ENCODE measurements at regions not wholly inside any gene's neighbourhood (a gene's known extent, or its start where the extent isn't known, plus 50 kb on each side); places are given as distances from the start of the nearest gene placed in this dataset.

GRCh38 chr15:31254431-31255175 is 72.0 kb upstream of the KLF13 start:
- Histone ChIP-seq H3K9me3 (ENCODE audit: low read length) (peaks cover 6% of the 10 kb centered on the region; the same call in 1 of the 2 replicates), H2AFZ (ENCODE audit: low read length) (peak overlapping the region; percentile 37; the same call in 1 of the 2 replicates), H3K4me3 (ENCODE audit: low read depth, low read length, poor library complexity, severe bottlenecking) (no peak overlapping the region), H3K9me2 (ENCODE audit: insufficient read depth, low read length) (no peaks in the 10 kb centered on the region), H3K4me2 (ENCODE audit: low read length) (peak overlapping the region; percentile 61), H3K79me2 (ENCODE audit: insufficient read depth, low read depth, low read length) (no peaks in the 10 kb centered on the region), H3K4me1 (ENCODE audit: insufficient read depth, low read length, poor library complexity, severe bottlenecking) (peaks cover 39% of the 10 kb centered on the region), H3K36me3 (ENCODE audit: insufficient read depth, low read length) (no peaks in the 10 kb centered on the region), H4K20me1 (ENCODE audit: insufficient read depth, low read length) (no peaks in the 10 kb centered on the region), H3K27ac (ENCODE audit: low read depth, low read length, poor library complexity, severe bottlenecking) (peak overlapping the region; percentile 26)
- POLR2A ChIA-PET = interaction anchor here (0.7 to 5.7 kb wide), 8 partner anchors 8 to 53 kb away, joined by 3 to 55 read pairs (median 4); no protein-coding TSS in a partner anchor
- CTCF ChIA-PET (ENCODE audit: unreplicated experiment) = interaction anchor here (0.8 kb wide), 1 partner anchor 11 kb away, joined by 4 read pairs; no protein-coding TSS in a partner anchor
- TF ChIP-seq CTCF (conservative IDR thresholded peaks at IDR 0.05; ENCODE audit: low read length) (no peak), EZH2phosphoT487 (IDR thresholded peaks at IDR 0.05; ENCODE audit: borderline replicate concordance, low read depth, low read length) (no peak)
- no TSS peak for BruUV-seq (replicated peaks)
- intact Hi-C loops (cut with micrococcal nuclease; ENCODE audit: unreplicated experiment) = no loop called here
- DNase-seq (ENCODE audit: low spot score) = peak; percentile 79

GRCh38 chr15:31255176-31255510 is 71.5 kb upstream of the KLF13 start:
- H3K79me2 ChIP-seq (ENCODE audit: insufficient read depth, low read depth, low read length) = no peaks in the 10 kb centered on the region
- no peak overlapping the region for H3K4me3 ChIP-seq (ENCODE audit: low read depth, low read length, poor library complexity, severe bottlenecking)
- H3K9me2 ChIP-seq (ENCODE audit: insufficient read depth, low read length) = no peaks in the 10 kb centered on the region
- BruUV-seq (replicated peaks) = no TSS peak
- H3K36me3 ChIP-seq (ENCODE audit: insufficient read depth, low read length) = no peaks in the 10 kb centered on the region
- H3K9me3 ChIP-seq (ENCODE audit: low read length) = peaks cover 6% of the 10 kb centered on the region; the same call in 1 of the 2 replicates
- intact Hi-C loops (cut with micrococcal nuclease; ENCODE audit: unreplicated experiment) = no loop called here
- TF ChIP-seq CTCF (conservative IDR thresholded peaks at IDR 0.05; ENCODE audit: low read length) = no peak
- no peak for TF ChIP-seq EZH2phosphoT487 (IDR thresholded peaks at IDR 0.05; ENCODE audit: borderline replicate concordance, low read depth, low read length)
- DNase-seq (ENCODE audit: low spot score) = no peak
- peak overlapping the region; percentile 26 for H3K27ac ChIP-seq (ENCODE audit: low read depth, low read length, poor library complexity, severe bottlenecking)
- H4K20me1 ChIP-seq (ENCODE audit: insufficient read depth, low read length) = no peaks in the 10 kb centered on the region
- H2AFZ ChIP-seq (ENCODE audit: low read length) = peak overlapping the region; percentile 37; the same call in 1 of the 2 replicates
- peaks cover 40% of the 10 kb centered on the region for H3K4me1 ChIP-seq (ENCODE audit: insufficient read depth, low read length, poor library complexity, severe bottlenecking)
- H3K4me2 ChIP-seq (ENCODE audit: low read length) = peak overlapping the region; percentile 61
- ChIA-PET CTCF (ENCODE audit: unreplicated experiment) (no interaction called here), POLR2A (interaction anchor here (0.7 to 5.7 kb wide), 7 partner anchors 8 to 24 kb away, joined by 3 to 55 read pairs (median 5); no protein-coding TSS in a partner anchor)

Measured in OCI-LY7 (cell line).